NB4 (cell line): ENCODE measurements at regions not wholly inside any gene's neighbourhood (a gene's known extent, or its start where the extent isn't known, plus 50 kb on each side); places are given as distances from the start of the nearest gene placed in this dataset.

Experiments used
- CTCF ChIP-seq: IDR thresholded peaks from one replicate; pipeline ENCODE4 v1.5.1; 2012; ENCODE audit warnings: low read depth, low read length
- MAX ChIP-seq: IDR thresholded peaks from 2 replicates; pipeline ENCODE4 v1.6.1; 2011; ENCODE audit warnings: low read depth, low read length
- POLR2A ChIP-seq: IDR thresholded peaks from 2 replicates; pipeline ENCODE4 v1.6.1; 2011; ENCODE audit warnings: mild to moderate bottlenecking; ENCODE audit not compliant: insufficient read length; ENCODE audit errors: extremely low read depth

- TF ChIP-seq CTCF: no peak
- TF ChIP-seq MAX: no peak
- no peak for TF ChIP-seq POLR2A
Measured at GRCh38 chr14:62103464-62103863, 341.2 kb downstream of the SNAPC1 start.
